ENCODE measurements at regions not wholly inside any gene's neighbourhood (a gene's known extent, or its start where the extent isn't known, plus 50 kb on each side); places are given as distances from the start of the nearest gene placed in this dataset.
"Not testable (repeated sequence)": the region's sequence is repeated elsewhere in the genome, so short reads cannot be mapped to it uniquely, and the experiment has no call there.

DNA sequence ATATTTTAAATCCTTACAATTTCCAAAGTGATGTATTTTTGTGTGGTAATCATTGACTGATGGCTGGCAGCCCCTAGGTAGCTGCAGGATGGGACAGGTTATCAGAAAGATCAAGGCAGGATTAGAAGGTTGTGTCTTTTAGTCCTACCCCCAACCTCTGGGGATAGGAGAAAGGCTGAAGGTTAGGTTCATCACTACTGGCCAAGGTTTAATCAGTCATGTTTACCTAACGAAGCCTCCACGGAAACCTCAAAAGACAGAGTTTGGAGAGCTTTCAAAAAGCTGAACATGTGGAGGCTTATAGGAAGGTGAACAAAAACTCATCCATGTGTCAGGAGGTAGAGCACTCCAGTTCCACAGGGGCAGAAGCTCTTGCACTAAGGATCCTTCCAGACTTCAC lies 77.5 kb upstream of the CD163 start:
- H3K4me3 ChIP-seq = no peak overlapping the region
- H3K4me1 ChIP-seq = no peaks in the 10 kb centered on the region
- H3K27me3 ChIP-seq = no peaks in the 10 kb centered on the region
- no peak for DNase-seq
- no peaks in the 10 kb centered on the region for H3K36me3 ChIP-seq
- H3K27ac ChIP-seq = no peak overlapping the region
- no peak for TF ChIP-seq CTCF (IDR thresholded peaks at IDR 0.05)
- TF ChIP-seq POLR2A (IDR thresholded peaks at IDR 0.05) = no peak
- H3K9me3 ChIP-seq = peaks cover 0 to 2% (median 0%) of the 10 kb centered on the region in 4 donors

GRCh38 chr12:7571257-7571656 lies 67.7 kb upstream of the CD163 start:
- Histone ChIP-seq H3K4me1 (no peaks in the 10 kb centered on the region), H3K36me3 (no peaks in the 10 kb centered on the region), H3K4me3 (no peak overlapping the region), H3K9me3 (no peaks in the 10 kb centered on the region), H3K27ac (no peak overlapping the region), H3K27me3 (no peaks in the 10 kb centered on the region)
- DNase-seq = no peak
- TF ChIP-seq CTCF (IDR thresholded peaks at IDR 0.05) (no peak), POLR2A (IDR thresholded peaks at IDR 0.05) (no peak)

GRCh38 chr12:7557227-7557626 lies 53.6 kb upstream of the CD163 start:
- peak overlapping the region in 1 of 4 donors; percentile 56 for H3K27ac ChIP-seq
- no peaks in the 10 kb centered on the region for H3K27me3 ChIP-seq
- no peaks in the 10 kb centered on the region for H3K36me3 ChIP-seq
- TF ChIP-seq CTCF (IDR thresholded peaks at IDR 0.05) (no peak), POLR2A (IDR thresholded peaks at IDR 0.05) (no peak)
- no peaks in the 10 kb centered on the region for H3K4me1 ChIP-seq
- no peaks in the 10 kb centered on the region for H3K9me3 ChIP-seq
- no peak overlapping the region for H3K4me3 ChIP-seq
- no peak for DNase-seq

GRCh38 chr12:7555752-7556151 lies 52.2 kb upstream of the CD163 start:
- H3K27ac ChIP-seq = peak overlapping the region in 1 of 4 donors; percentile 56
- no peak for TF ChIP-seq POLR2A (IDR thresholded peaks at IDR 0.05)
- TF ChIP-seq CTCF (IDR thresholded peaks at IDR 0.05) = no peak
- no peaks in the 10 kb centered on the region for H3K27me3 ChIP-seq
- no peaks in the 10 kb centered on the region for H3K9me3 ChIP-seq
- DNase-seq = no peak
- H3K36me3 ChIP-seq = no peaks in the 10 kb centered on the region
- no peak overlapping the region for H3K4me3 ChIP-seq
- H3K4me1 ChIP-seq = no peaks in the 10 kb centered on the region

- not testable (repeated sequence) for H3K4me3 ChIP-seq, H3K4me1 ChIP-seq, H3K27me3 ChIP-seq, DNase-seq, H3K36me3 ChIP-seq, H3K9me3 ChIP-seq
- H3K27ac ChIP-seq = peak overlapping the region in 1 of 4 donors; percentile 56
These were observed 51.3 kb upstream of the CD163 start for GRCh38 chr12:7554831-7555230.
